RCC 7860 (cell line): ENCODE measurements at regions not wholly inside any gene's neighbourhood (a gene's known extent, or its start where the extent isn't known, plus 50 kb on each side); places are given as distances from the start of the nearest gene placed in this dataset.
"Not testable (repeated sequence)": the region's sequence is repeated elsewhere in the genome, so short reads cannot be mapped to it uniquely, and the experiment has no call there.

ENCODE experiments used
- DNase-seq: peaks from one replicate; pipeline ENCODE4 v3.0.0-alpha.2; 2015; ENCODE audit warnings: low spot score
- FAIRE-seq: peaks from 2 replicates; lab custom pipeline; 2012; peaks lifted over from hg19 to GRCh38; lab: Jason Lieb, UNC

GRCh38 chr17:52961751-52962150 lies 803.2 kb upstream of the CA10 start:
- FAIRE-seq, DNase-seq: not testable (repeated sequence)

GRCh38 chr17:52957411-52957810 lies 798.9 kb upstream of the CA10 start:
- DNase-seq (no peak), FAIRE-seq (no peak)

- FAIRE-seq (no peak), DNase-seq (no peak)
Observed at GRCh38 chr17:52947418-52947817, 788.9 kb upstream of the CA10 start.

- DNase-seq = no peak
- no peak for FAIRE-seq
Observed at GRCh38 chr17:52938623-52939230, 780.2 kb upstream of the CA10 start.

DNA sequence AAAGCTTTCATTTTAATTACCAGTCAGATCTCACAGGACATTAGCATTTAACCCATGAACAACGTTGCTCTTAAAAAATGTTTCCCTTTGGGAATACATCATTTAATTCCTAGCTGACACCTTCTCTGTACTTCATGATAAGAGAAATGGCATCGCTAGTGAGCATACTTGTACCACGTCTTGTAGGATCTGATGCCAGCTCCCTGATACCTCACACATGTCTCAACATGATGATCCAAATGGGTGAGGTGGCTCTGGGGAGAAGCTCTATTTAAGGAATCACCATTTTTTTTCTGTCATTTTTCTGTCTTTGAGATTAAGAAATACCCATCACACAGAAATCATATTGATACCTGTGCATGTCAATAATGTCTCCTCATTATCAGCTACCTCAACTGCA lies 772.1 kb upstream of the CA10 start:
- no peak for FAIRE-seq

GRCh38 chr17:52930145-52930544 lies 771.6 kb upstream of the CA10 start:
- no peak for FAIRE-seq
- no peak for DNase-seq

More for the DNA sequence above, 772.1 kb upstream of the CA10 start:
- no peak for DNase-seq

- DNase-seq (no peak), FAIRE-seq (no peak)
Observed at GRCh38 chr17:52923658-52924057, 765.1 kb upstream of the CA10 start.

- FAIRE-seq (no peak), DNase-seq (no peak)
Observed at GRCh38 chr17:52899235-52899634, 740.7 kb upstream of the CA10 start.

DNA sequence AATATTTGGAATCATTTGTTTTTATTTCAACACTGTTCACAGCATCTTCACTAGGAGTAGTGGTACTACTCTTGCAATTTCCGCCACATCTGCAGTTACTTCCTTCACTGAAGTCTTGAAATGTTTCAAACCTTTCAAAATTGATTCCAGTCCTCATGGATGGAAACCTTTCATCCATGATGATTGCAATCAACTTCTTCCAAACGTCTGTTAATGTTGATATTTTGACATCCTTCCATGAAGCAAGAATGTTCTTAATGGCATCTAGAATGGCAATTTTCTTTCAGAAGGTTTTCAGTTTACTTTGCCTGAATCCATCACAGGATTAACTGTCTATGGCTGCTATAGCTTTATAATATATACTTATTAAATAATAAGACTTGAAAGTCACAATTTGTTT lies 736.8 kb upstream of the CA10 start:
- DNase-seq = no peak
- FAIRE-seq = no peak

GRCh38 chr17:52892334-52892733 lies 733.8 kb upstream of the CA10 start:
- no peak for FAIRE-seq
- no peak for DNase-seq

DNA sequence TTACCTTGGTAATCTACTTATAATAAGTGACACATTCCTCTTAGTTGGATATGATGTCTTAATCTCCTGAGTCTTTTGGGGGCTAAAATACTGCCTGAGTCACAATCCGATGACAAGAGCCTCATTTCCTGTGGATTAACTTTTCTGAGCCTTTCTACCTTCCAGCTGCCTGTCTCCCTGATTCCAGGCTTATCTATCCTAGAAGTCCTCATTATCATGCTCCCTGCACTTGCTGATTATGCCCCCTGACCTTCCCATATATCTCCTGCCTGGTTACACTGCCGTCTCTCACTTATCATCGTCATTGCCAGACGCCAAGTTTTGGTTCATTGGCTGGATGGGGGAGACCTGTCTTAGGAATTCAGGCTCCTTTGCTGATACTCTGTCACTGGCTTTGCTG lies 727.4 kb upstream of the CA10 start:
- FAIRE-seq (no peak), DNase-seq (no peak)

GRCh38 chr17:52883907-52884491 lies 725.5 kb upstream of the CA10 start:
- not testable (repeated sequence) for DNase-seq, FAIRE-seq

DNA sequence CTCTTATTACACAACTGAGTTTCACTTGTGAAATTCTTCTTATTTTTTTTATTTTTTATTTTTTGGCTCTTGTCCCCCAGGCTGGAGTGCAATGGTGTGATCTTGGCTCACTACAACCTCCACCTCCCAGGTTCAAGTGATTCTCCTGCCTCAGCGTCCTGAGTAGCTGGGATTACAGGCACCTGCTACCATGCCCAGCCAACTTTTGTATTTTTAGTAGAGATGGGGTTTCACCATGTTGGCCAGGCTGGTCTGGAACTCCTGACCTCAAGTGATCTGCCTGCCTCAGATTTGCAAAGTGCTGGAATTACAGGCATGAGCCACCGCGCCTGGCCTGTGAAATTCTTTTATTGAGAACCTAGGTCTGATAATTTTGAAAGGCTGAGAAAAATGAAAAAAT lies 688.3 kb upstream of the CA10 start:
- FAIRE-seq, DNase-seq: not testable (repeated sequence)

- no peak for DNase-seq
- FAIRE-seq = no peak
Observed at GRCh38 chr17:52841971-52842370, 683.5 kb upstream of the CA10 start.

DNA sequence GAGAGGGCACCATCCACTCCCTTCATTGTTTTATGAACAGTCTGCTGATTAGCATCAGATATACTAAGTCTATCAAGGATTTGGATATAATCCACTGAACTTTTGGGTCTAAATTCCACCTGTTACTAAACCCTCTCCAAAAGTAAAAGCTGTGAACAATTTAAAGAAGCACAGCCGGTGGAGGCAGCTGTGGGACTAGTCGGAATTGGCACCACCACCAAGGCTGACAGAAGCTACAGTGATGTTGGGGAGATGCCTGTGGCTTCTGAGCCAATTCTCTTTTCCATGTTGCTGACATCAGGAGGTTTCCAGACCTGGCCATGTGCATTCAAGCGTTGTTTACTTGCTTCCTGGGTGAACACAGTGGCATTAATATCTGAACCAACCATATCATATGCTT lies 679.0 kb upstream of the CA10 start:
- FAIRE-seq (no peak), DNase-seq (no peak)

- no peak for FAIRE-seq
Observed at GRCh38 chr17:52831536-52831935, 673.0 kb upstream of the CA10 start.

GRCh38 chr17:52828621-52829020 lies 670.1 kb upstream of the CA10 start:
- no peak for FAIRE-seq
- no peak for DNase-seq

More at GRCh38 chr17:52831536-52831935, 673.0 kb upstream of the CA10 start:
- no peak for DNase-seq

DNA sequence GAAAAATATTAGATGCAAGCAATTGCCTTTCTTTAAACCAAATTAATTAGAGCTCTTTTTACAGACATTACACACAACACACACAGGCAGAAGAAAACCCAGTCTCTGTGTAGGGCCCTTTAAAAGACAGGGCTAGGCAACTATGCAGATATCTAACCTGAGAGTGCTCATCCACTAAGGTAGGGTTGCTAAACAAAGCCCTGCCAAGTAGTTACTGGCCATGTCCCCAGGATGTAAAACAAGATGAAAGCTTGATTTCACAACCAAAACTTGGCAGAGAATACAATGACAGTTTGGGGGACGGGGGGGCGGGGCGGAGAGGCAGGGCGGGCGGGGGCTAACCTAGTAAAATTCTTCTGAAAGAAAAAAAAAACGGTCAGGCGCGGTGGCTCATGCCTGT lies 669.0 kb upstream of the CA10 start:
- DNase-seq = no peak
- FAIRE-seq = no peak

GRCh38 chr17:52824542-52824941 lies 666.0 kb upstream of the CA10 start:
- FAIRE-seq (no peak), DNase-seq (no peak)

DNA sequence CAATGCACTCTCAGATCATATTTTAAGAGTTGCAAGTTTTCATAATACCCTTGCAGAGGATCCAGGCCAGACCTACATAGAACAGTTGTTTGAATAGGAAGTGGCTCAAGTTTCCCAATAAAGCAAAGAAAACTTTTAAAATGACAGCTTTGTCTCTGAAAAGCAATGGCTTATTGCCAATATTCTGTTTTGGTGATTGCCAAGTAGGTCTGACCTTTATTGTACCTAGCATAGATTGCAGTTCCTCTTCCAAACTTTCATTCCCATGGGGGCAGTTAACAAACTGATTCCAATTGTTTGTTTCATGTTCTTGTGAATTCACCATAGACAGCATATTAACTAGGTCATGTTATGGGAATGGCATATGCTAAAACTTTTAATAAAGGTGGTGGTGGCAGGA lies 664.6 kb upstream of the CA10 start:
- no peak for DNase-seq
- FAIRE-seq = no peak

DNA sequence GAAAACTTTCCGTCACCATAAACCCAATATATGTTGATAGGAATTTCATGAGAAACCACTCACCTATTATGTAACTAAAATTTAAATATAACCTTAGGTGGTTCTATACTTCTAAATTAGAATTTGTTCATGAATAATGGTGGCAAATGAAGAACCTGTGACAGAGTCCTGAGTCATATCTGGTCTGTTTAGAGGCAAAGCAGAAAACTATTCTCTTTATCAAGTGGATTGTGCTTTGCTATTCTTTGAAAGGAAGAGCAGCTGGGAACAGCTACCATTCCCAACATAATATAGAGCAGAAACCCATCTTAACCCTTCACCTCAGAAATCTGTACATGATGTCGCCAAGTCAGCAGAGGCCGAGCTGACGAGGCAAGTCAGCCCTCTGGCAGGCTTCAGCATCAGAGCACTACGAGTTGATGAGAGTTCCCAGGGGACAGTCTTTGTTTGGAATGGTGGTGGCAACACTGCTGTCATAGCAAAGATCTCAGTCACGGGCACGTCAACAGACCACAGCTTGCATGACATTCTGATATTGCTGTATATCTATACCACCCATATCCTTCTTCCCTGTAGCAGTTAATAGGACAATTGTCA lies 631.9 kb upstream of the CA10 start:
- FAIRE-seq (no peak), DNase-seq (no peak)

DNA sequence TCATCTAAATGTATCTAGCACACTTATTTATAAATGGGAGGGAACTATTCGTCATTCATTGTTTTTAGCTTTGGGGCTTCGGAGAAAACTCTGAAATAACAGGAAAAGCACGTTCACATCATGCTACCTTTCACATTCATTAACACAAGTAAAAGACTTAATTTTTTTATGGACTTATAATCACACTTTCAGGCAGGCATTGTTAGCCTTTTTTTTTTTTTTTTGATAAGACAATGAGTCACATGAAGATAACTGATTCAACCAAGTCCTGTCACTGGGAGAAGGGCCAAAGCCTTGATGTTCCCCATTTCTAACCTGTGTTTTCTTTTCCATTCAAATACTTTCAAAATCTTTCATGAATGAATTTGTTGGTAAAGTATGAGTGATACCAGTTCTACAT lies 631.3 kb upstream of the CA10 start:
- no peak for DNase-seq
- no peak for FAIRE-seq

DNA sequence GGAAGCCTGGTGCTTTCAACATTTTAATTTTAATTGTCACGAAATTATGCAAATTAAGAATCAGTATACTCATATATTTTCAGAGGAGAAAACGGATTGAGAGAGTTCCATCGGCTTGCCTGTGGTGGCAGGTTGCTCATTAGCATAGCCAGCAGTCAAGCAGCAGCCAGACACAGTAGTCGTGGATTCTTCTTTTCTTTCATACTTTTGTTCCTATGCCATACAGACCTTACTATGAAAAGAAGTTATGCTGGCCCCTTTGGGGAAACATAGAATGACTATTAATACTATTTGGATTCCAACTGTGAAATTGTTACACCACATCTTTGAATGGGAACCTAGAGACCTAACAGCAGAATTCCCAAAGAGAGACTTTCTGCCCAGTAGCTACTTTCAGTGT lies 617.7 kb upstream of the CA10 start:
- DNase-seq (no peak), FAIRE-seq (no peak)
